Aorta (tissue), 5 donors: ENCODE measurements at regions not wholly inside any gene's neighbourhood (a gene's known extent, or its start where the extent isn't known, plus 50 kb on each side); places are given as distances from the start of the nearest gene placed in this dataset.

Experiments
- ATAC-seq: fragments of 200-7000 bp; cut with Tn5 transposase; one replicate; pipeline ENCODE4 v1.9.1; 2022; ENCODE audit warnings: moderate library complexity; ENCODE audit not compliant: low FRiP score
- DNase-seq, 2 donors: peaks; one replicate each; pipeline ENCODE4 v3.0.0-alpha.2; 2020
- H3K27ac ChIP-seq, 2 donors: one replicate each; pipeline ENCODE4 v1.5.1; 2013; ENCODE audit warnings: low read length in 2 of 2, mild to moderate bottlenecking in 2 of 2, moderate library complexity in 2 of 2, control low read depth in 1 of 2, inconsistent platforms in 1 of 2, low read depth in 1 of 2
- H3K27me3 ChIP-seq, 2 donors: one replicate each; pipeline ENCODE4 v1.6.1; 2013; ENCODE audit warnings: control low read depth in 1 of 2, low read length in 1 of 2, mild to moderate bottlenecking in 1 of 2, moderate library complexity in 1 of 2; ENCODE audit not compliant: insufficient read depth in 2 of 2, control insufficient read depth in 1 of 2
- H3K36me3 ChIP-seq, 2 donors: one replicate each; pipeline ENCODE4 v1.6.1; 2013; ENCODE audit warnings: control low read depth in 1 of 2, low read length in 1 of 2, mild to moderate bottlenecking in 1 of 2; ENCODE audit not compliant: insufficient read depth in 2 of 2, control insufficient read depth in 1 of 2
- H3K4me1 ChIP-seq, 2 donors: one replicate each; pipeline ENCODE4 v1.6.1; 2013; ENCODE audit warnings: low read length in 2 of 2, control low read depth in 1 of 2, mild to moderate bottlenecking in 1 of 2, moderate library complexity in 1 of 2; ENCODE audit not compliant: insufficient read depth in 2 of 2, control insufficient read depth in 1 of 2
- H3K4me3 ChIP-seq, 2 donors: one replicate each; pipeline ENCODE4 v1.5.1; 2013; ENCODE audit warnings: low read length in 2 of 2, control low read depth in 1 of 2, mild to moderate bottlenecking in 1 of 2
- H3K9me3 ChIP-seq: one replicate; pipeline ENCODE4 v1.6.1; 2013; ENCODE audit warnings: mild to moderate bottlenecking, low read length; ENCODE audit not compliant: control insufficient read depth
- WGBS, 2 donors: extraction: QIAGEN DNeasy Blood & Tissue Kit; methylation state at CpG; one replicate each; pipeline ENCODE4 v1.1.7; 2013; 5-methylcytosine and 5-hydroxymethylcytosine counted together
- intact Hi-C, 2 donors: fragments of 100-400 bp; cut with DNase I; formaldehyde crosslinking; loops; one replicate each; pipeline versions ENCODE4 v1.14.2 to v1.15.0; 2022
- donor health status: healthy with polysubstance abuse.
- donor health status: Bipolar disorder and iron deficiency.
- donor health status: DM: no; HTN: no; CAD: no.
- donor health status: DM: no; HTN: no; CAD: no.
- donor health status: DM: yes; HTN: yes; CAD: no.

DNA sequence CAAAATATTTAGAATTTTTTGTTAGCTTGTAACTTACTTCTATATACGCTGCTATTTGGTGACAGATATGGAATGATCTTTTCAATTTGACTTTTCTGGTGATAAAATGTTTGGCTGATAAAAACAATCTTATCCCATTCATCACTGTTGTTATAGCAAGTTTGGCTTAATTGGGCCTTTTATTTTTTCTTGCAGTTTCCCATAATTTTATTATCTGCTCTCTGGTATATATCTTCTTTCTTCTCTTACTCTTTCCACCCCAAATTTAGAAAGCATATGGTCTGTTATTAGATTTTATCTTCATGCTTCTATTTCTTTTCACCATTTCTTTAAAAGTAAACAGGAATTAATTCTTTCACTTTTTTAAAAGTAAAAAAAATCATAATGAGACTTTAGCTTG is 474.4 kb downstream of the TLE1 start:
- ATAC-seq, result no peak
- Histone ChIP-seq H3K36me3 (no peaks in the 10 kb centered on the region), H3K4me3 (no peak overlapping the region), H3K9me3 (peaks cover 1% of the 10 kb centered on the region), H3K27me3 (no peaks in the 10 kb centered on the region), H3K27ac (no peak overlapping the region), H3K4me1 (no peaks in the 10 kb centered on the region)
- 92 to 97% methylated on average over 1 of the region's 1 CpG for WGBS, 2 donors
- intact Hi-C loops, result no loop called here
- no peak for DNase-seq

DNA sequence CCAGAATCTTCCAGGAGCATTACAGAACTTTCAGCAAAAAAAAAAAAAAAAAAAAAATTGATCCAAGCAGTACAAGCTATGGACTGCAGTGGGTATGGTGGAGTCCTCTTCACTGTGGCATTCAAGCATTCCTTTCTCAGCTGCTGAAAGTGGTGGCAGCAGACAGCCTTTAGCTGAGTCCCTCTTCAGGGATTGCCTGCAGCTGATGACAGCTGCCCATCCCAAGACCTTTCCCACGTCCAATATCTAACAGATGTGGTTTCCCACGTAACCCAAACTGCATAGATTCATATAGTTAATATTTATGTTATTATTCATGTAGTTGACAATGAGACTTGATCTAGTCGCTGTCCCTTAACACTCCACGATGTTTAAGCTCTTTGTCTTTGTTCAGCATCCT is 475.9 kb downstream of the TLE1 start:
- ATAC-seq, result no peak
- H3K4me3 ChIP-seq, result no peak overlapping the region
- 92% methylated on average over 4 of the region's 4 CpGs for WGBS, 2 donors
- no peaks in the 10 kb centered on the region for H3K4me1 ChIP-seq
- H3K27me3 ChIP-seq, result no peaks in the 10 kb centered on the region
- intact Hi-C loops, result no loop called here
- DNase-seq, result no peak
- H3K36me3 ChIP-seq, result no peaks in the 10 kb centered on the region
- H3K27ac ChIP-seq, result no peak overlapping the region
- peaks cover 1% of the 10 kb centered on the region for H3K9me3 ChIP-seq

DNA sequence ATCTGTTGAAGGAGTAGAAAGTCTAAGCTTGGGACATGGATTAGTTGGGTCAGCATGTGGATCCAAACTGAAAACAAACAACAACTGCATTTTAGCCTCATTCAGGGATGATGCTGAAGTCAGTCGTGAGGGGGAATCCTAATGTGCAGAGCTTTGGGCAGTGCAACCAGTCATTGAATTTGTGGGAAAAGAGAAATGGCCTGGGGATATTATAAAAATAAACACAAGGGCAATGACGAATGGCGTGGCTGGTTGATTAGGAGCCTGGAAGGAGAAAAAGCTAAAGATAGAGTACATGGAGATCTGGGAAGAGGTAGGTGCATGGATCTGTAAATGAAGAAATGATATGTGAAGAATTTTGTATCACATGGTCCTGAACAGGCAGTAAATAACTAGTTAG is 477.6 kb downstream of the TLE1 start:
- no peak for ATAC-seq
- no peaks in the 10 kb centered on the region for H3K27me3 ChIP-seq
- H3K4me1 ChIP-seq, result no peaks in the 10 kb centered on the region
- intact Hi-C loops, result no loop called here
- H3K27ac ChIP-seq, result no peak overlapping the region
- no peaks in the 10 kb centered on the region for H3K36me3 ChIP-seq
- H3K4me3 ChIP-seq, result no peak overlapping the region
- no peak for DNase-seq
- no peaks in the 10 kb centered on the region for H3K9me3 ChIP-seq
- 64 to 68% methylated on average over 3 of the region's 3 CpGs for WGBS, 2 donors

DNA sequence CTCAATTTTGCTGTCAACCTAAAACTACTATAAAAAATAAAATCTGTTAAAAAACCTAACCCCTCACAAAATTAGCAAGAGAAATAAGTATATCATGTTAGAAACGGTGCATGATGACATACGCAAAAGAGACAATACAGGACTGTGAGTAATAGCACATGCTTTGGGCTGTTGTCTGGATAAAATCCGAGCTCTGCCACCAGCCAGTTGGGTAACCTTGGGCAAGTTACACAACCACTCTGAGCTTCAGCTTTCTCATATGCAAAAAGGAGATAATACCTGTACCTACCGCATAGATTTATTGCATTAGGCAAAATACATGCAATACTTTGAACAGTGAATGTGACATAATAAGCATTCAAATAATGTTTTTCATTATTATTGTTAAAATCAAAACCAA is 481.7 kb downstream of the TLE1 start:
- ATAC-seq (no peak), DNase-seq (no peak)
- 89% methylated on average over 4 of the region's 4 CpGs for WGBS, 2 donors
- H3K9me3 ChIP-seq, result no peaks in the 10 kb centered on the region
- no peaks in the 10 kb centered on the region for H3K27me3 ChIP-seq
- intact Hi-C loops, result no loop called here
- H3K36me3 ChIP-seq, result no peaks in the 10 kb centered on the region
- H3K27ac ChIP-seq, result no peak overlapping the region
- H3K4me3 ChIP-seq, result no peak overlapping the region
- H3K4me1 ChIP-seq, result no peaks in the 10 kb centered on the region

DNA sequence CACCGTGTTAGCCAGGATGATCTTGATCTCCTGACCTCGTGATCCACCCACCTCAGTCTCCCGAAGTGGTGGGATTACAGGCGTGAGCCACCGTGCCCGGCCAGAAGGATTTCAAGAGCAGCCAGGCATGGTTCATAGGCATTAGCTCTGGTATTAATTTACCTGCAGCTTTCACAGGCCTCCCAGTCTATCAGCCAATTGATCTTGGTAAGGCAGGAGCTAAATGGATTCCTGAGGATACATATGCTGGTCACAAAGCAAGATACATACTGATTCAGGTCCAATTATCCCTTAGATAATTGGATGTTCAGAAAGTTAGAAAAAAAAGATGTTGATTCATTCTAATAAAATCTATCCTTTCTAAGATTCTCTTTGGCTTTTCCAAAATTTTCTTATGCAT is 487.1 kb downstream of the TLE1 start:
- intact Hi-C loops, result no loop called here

DNA sequence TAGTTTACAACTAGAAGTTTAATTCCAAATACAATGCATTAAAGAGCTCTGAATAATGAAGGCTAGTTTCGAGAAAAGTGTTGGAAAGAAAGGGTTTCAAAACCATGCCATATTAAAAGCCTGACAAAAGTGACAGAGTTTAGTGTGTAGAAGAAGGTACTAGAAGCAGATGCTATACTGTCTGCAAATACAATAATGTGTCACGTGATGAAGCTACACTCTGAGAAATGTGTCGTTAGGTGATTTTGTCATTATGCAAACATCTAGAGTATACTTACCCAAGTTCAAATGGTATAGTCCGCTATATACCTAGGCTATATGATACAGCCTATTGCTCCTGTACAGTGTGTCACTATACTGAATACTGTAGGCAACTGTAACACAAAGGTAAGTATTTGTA is 494.1 kb downstream of the TLE1 start:
- Histone ChIP-seq H3K27ac (no peak overlapping the region), H3K27me3 (no peaks in the 10 kb centered on the region), H3K4me3 (no peak overlapping the region), H3K4me1 (no peaks in the 10 kb centered on the region), H3K9me3 (no peaks in the 10 kb centered on the region), H3K36me3 (no peaks in the 10 kb centered on the region)
- ATAC-seq (no peak), DNase-seq (no peak)
- intact Hi-C loops, result no loop called here
- WGBS, 2 donors, result 91 to 96% methylated on average over 4 of the region's 4 CpGs

More for the DNA sequence above, 487.1 kb downstream of the TLE1 start:
- Histone ChIP-seq H3K9me3 (no peaks in the 10 kb centered on the region), H3K27me3 (no peaks in the 10 kb centered on the region), H3K4me1 (no peaks in the 10 kb centered on the region), H3K36me3 (no peaks in the 10 kb centered on the region), H3K4me3 (no peak overlapping the region), H3K27ac (no peak overlapping the region)
- no peak for ATAC-seq
- 95% methylated on average over 6 of the region's 6 CpGs for WGBS, 2 donors
- DNase-seq, result no peak

DNA sequence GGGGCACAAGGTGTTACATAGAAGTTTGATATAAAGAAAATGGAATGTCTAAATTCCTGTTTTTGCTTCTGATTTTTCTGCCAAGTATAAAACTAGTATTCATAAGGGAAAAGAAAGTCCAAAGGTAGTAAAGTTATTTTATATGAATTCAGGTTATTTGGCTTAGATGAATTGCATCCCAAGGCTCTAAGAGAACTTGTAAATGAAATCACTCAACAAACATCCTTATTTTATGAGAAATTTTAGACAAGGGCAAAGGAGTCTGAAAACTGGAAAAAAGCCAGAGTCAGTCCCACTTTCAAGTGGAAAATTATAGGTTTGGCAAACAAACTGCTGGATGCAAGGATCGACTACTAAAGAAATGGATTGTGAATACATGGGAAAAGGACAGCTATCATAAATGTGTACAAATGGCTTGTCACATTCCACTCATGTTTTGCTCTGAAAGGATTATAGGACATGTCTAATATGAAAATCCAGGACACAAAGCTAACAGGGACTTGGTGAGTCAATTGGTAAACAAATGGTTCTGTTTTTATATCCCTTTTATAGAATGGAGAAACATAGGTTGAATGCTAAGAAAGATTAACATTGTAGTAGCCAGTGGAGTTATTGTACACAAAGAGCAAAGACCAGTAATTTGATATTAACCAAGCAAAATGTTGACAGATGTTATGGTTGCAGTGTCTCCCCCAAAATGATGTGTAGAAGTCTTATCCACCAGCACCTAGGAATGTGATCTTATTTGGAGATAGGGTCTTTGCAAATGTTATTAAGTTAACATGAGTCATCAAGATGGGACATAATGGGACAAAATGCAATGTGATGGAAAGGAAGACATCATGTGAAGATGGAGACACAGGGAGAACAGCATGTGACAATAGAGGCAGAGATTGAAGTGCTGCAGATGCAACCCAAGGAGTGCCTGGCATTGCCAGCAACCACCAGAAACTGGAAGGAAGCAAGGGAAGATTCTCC is 495.7 kb downstream of the TLE1 start:
- no peak for DNase-seq
- Histone ChIP-seq H3K4me3 (no peak overlapping the region), H3K9me3 (no peaks in the 10 kb centered on the region), H3K36me3 (no peaks in the 10 kb centered on the region), H3K27me3 (no peaks in the 10 kb centered on the region), H3K27ac (no peak overlapping the region), H3K4me1 (no peaks in the 10 kb centered on the region)
- intact Hi-C loops, result no loop called here
- 10 to 14% methylated on average over 1 of the region's 1 CpG for WGBS, 2 donors
- ATAC-seq, result no peak

DNA sequence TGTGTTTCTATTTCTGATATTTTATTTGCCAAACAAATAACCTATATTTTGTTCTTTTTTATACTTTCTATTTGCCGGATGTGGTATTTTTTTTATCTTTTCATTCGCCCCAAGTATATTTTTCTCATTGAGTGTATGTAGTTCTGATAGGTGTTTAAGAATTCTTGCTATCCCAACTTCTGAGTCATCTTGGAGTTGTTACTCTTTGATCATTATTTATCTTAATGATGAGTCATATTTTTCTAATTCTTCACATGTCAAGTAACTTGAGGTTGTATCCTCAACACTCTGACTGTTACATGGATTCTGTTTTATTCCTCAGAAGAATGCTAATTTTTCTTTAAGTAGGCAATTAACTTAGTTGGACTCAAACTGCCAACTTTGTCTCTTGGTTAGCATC is 498.1 kb downstream of the TLE1 start:
- H3K9me3 ChIP-seq, result no peaks in the 10 kb centered on the region
- no peaks in the 10 kb centered on the region for H3K4me1 ChIP-seq
- ATAC-seq (no peak), DNase-seq (no peak)
- H3K4me3 ChIP-seq, result no peak overlapping the region
- intact Hi-C loops, result no loop called here
- 97% methylated on average over 2 of the region's 2 CpGs for WGBS, 2 donors
- H3K36me3 ChIP-seq, result no peaks in the 10 kb centered on the region
- H3K27me3 ChIP-seq, result no peaks in the 10 kb centered on the region
- H3K27ac ChIP-seq, result no peak overlapping the region

DNA sequence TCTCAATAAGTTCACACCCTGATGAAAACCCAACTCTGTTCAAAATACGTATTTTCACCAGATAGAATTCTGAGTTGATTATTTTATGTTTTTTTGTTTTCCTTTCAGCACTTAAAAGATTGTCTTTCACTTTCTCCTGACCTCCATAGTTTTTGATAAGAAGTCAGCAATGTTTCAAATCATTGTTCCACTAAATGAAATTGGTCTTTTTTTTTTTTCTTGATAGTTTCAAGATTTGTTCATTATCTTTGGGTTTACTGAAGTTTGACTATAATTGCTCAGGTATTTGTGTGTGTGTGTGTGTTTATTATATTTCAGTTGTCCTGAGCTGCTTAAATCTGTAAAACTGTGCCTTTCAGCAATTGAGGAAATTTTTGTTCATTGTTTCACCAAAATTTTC is 498.7 kb downstream of the TLE1 start:
- Histone ChIP-seq H3K9me3 (no peaks in the 10 kb centered on the region), H3K36me3 (no peaks in the 10 kb centered on the region), H3K27me3 (no peaks in the 10 kb centered on the region), H3K27ac (no peak overlapping the region), H3K4me3 (no peak overlapping the region), H3K4me1 (no peaks in the 10 kb centered on the region)
- ATAC-seq (no peak), DNase-seq (no peak)
- intact Hi-C loops, result no loop called here
- WGBS, 2 donors, result 91 to 100% methylated on average over 1 of the region's 1 CpG
